ENCODE measurements at regions not wholly inside any gene's neighbourhood (a gene's known extent, or its start where the extent isn't known, plus 50 kb on each side); places are given as distances from the start of the nearest gene placed in this dataset.

- Histone ChIP-seq H3K36me3 (peaks cover 42% of the 10 kb centered on the region), H3K27me3 (no peaks in the 10 kb centered on the region), H3K4me1 (ENCODE audit: control insufficient read depth in 1 of 2, insufficient read depth in 1 of 2, low read depth in 1 of 2, low read length in 1 of 2) (no peaks in the 10 kb centered on the region), H3K27ac (no peak overlapping the region), H3K4me3 (ENCODE audit: low read depth in 1 of 2, low read length in 1 of 2) (no peak overlapping the region), H3K9me3 (no peaks in the 10 kb centered on the region)
- no peak for TF ChIP-seq CTCF (IDR thresholded peaks at IDR 0.05)
Observed at GRCh38 chr1:232487236-232487635, 142.7 kb downstream of the SIPA1L2 start.

- no peaks in the 10 kb centered on the region for H3K27me3 ChIP-seq
- TF ChIP-seq CTCF (IDR thresholded peaks at IDR 0.05), result no peak
- H3K36me3 ChIP-seq, result peaks cover 47% of the 10 kb centered on the region
- no peaks in the 10 kb centered on the region for H3K9me3 ChIP-seq
- H3K4me3 ChIP-seq (ENCODE audit: low read depth in 1 of 2, low read length in 1 of 2), result no peak overlapping the region
- no peak overlapping the region for H3K27ac ChIP-seq
- no peaks in the 10 kb centered on the region for H3K4me1 ChIP-seq (ENCODE audit: control insufficient read depth in 1 of 2, insufficient read depth in 1 of 2, low read depth in 1 of 2, low read length in 1 of 2)
Observed at GRCh38 chr1:232486454-232487207, 143.3 kb downstream of the SIPA1L2 start.

DNA sequence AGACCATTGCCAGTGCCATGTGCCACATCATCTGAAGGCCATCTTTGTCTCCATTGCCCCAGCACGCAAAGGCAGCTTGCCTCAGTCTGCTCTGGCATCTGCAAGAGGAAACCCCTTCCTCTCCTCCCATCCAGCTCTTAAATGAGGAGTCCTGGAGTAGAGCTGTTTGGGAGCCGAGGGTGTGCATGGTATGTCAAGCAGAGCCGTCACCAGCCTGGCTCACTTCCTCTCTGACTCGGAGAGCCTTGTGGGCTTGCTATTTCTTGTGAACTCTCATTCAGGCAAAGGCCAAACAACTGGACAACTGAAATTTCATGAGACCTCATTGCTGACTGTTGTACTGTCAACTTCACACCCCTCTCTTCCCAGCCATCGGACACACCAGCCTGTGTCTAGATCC, 143.9 kb downstream of the SIPA1L2 start:
- Histone ChIP-seq H3K4me3 (ENCODE audit: low read depth in 1 of 2, low read length in 1 of 2) (no peak overlapping the region), H3K4me1 (ENCODE audit: control insufficient read depth in 1 of 2, insufficient read depth in 1 of 2, low read depth in 1 of 2, low read length in 1 of 2) (no peaks in the 10 kb centered on the region), H3K9me3 (no peaks in the 10 kb centered on the region), H3K36me3 (peaks cover 49% of the 10 kb centered on the region), H3K27me3 (no peaks in the 10 kb centered on the region), H3K27ac (no peak overlapping the region)
- TF ChIP-seq CTCF (IDR thresholded peaks at IDR 0.05), result no peak

GRCh38 chr1:232484856-232485255, 145.1 kb downstream of the SIPA1L2 start:
- no peak for TF ChIP-seq CTCF (IDR thresholded peaks at IDR 0.05)
- Histone ChIP-seq H3K4me3 (ENCODE audit: low read depth in 1 of 2, low read length in 1 of 2) (no peak overlapping the region), H3K36me3 (peaks cover 40% of the 10 kb centered on the region), H3K27ac (no peak overlapping the region), H3K27me3 (no peaks in the 10 kb centered on the region), H3K9me3 (no peaks in the 10 kb centered on the region), H3K4me1 (ENCODE audit: control insufficient read depth in 1 of 2, insufficient read depth in 1 of 2, low read depth in 1 of 2, low read length in 1 of 2) (no peaks in the 10 kb centered on the region)

GRCh38 chr1:232483826-232484225, 146.1 kb downstream of the SIPA1L2 start:
- H3K9me3 ChIP-seq, result no peaks in the 10 kb centered on the region
- H3K27ac ChIP-seq, result no peak overlapping the region
- H3K36me3 ChIP-seq, result peaks cover 45% of the 10 kb centered on the region
- H3K27me3 ChIP-seq, result no peaks in the 10 kb centered on the region
- no peak overlapping the region for H3K4me3 ChIP-seq (ENCODE audit: low read depth in 1 of 2, low read length in 1 of 2)
- no peaks in the 10 kb centered on the region for H3K4me1 ChIP-seq (ENCODE audit: control insufficient read depth in 1 of 2, insufficient read depth in 1 of 2, low read depth in 1 of 2, low read length in 1 of 2)
- no peak for TF ChIP-seq CTCF (IDR thresholded peaks at IDR 0.05)
